ENCODE measurements at regions not wholly inside any gene's neighbourhood (a gene's known extent, or its start where the extent isn't known, plus 50 kb on each side); places are given as distances from the start of the nearest gene placed in this dataset.

DNA sequence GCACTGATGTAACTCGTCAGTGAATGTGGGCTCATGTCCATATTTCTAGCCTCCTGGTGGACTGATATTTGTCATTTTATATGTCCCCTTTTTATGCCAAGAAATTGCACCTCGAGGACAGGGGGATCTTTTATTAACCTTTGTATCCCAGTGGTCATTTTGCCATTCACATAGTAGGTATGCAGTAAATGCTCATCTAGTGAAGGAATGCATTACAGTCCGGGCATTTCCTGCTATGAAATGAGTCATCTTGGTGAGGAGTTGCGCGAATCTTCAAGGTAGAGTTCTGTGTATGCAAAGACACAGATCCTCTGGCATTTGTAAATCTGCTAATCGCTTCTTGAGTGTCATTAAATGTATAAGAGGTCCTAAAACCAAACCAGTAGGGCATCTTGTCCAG, 755.5 kb upstream of the ADAMTS16 start:
- TF ChIP-seq TAF1 (IDR thresholded peaks at IDR 0.05; ENCODE audit: low read depth) (no peak), TEAD4 (IDR thresholded peaks at IDR 0.05) (no peak)

Data from Ishikawa (cell line).